Posterior cingulate gyrus (tissue), 11 donors: ENCODE measurements at regions not wholly inside any gene's neighbourhood (a gene's known extent, or its start where the extent isn't known, plus 50 kb on each side); places are given as distances from the start of the nearest gene placed in this dataset.

Experiments
- DNase-seq, 10 donors: peaks; one replicate each; pipeline versions ENCODE4 v3.0.0 to v3.0.0-alpha.2; 2020 to 2021; ENCODE audit warnings: mixed read lengths in 3 of 10
- intact Hi-C: fragments of 100-400 bp; cut with DNase I; formaldehyde crosslinking; loops from one replicate; pipeline ENCODE4 v1.15.1; 2023

DNA sequence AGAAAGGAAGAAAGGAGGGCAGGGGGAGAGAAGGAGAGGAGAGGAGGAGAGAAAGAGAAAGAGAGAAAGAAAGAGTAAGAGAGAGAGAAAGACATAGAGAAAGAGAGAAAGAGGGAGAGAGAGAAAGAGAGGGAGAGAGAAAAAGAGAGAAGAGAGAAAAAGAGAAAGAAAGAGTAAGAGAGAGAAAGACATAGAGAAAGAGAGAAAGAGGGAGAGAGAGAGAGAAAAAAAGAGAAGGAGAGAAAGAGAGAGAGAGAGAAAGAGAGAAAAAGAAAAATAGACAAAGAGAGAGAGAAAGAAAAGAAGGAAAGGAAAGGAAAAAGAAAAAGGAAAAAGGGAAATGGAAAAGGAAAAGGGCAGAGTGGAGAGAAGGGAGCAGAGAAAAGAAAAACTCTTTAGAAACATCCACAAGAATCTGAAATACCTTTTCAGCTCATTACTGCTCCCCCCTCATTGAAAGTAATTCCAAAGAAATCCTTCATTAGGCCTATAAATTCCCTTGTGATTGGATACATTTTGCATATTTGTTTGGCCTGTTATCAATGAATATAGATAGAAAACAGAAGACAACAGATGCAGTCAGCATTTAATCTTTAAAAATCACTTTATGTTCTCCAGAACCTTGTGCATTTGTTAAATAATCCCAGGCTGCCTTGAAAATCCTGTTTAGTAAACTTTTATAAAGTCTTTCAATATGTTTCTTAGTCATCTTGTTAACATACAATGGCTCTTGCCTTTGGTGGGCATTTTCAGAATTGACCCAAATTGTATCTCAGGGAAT, 411.5 kb downstream of the NFIB start:
- no peak for DNase-seq
- intact Hi-C loops, result no loop called here

DNA sequence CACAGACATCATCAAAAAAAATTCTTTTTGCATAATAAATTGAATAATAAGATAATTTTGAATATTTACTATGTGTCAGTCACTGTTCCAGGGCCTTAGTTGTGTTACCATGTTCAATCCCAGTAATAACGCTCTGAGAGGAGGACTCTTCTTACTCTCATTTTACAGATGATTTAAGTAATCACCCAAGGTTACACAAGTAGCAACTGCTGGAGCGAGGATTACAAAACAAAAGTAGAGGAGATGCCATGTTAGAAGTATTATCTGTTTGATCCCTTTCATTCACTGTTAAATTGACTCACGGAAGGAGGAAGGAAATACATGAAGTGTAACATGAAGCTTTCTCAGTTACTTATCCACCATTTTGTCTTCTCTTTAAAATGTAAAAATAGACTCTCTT, 412.8 kb downstream of the NFIB start:
- DNase-seq, result no peak
- intact Hi-C loops, result no loop called here

DNA sequence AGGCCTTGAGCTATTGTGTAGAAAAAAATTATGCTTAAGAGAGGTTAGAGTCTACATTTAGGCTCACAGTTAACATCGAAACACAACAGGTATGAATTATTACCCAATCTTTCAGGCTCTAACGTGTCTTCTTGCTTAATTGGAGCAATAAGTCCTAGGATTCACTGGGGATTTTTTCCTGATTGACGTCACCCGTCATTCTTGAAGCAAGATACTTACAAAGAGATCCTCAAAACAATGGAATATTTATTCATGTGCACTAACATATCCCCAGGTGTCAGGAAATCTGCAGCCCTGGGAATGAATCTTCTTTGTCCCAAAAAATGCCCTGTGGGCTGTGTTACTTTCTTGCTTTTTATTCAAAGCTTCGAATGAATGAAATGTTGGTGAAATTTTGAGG, 413.5 kb downstream of the NFIB start:
- DNase-seq, result no peak
- intact Hi-C loops, result no loop called here

DNA sequence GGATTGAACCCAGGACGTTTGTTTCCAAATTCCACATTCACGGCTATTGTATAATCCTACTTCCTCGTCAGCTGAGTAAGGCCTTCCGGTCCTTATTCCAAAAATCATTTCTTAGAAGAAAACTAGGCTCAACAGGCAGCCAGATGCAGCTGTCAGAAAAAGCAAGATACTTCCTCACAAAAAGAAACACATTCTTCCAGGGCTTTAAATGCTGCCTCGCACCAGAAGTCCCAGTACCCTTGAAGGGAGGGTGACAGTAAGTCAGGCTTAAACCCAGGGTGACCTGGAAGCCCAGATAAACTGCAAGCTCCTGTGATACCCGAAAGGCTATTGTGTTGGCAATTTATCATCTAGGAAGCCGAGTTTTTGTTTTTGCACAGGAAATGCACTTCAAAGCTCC, 414.0 kb downstream of the NFIB start:
- no peak for DNase-seq
- intact Hi-C loops, result no loop called here

DNA sequence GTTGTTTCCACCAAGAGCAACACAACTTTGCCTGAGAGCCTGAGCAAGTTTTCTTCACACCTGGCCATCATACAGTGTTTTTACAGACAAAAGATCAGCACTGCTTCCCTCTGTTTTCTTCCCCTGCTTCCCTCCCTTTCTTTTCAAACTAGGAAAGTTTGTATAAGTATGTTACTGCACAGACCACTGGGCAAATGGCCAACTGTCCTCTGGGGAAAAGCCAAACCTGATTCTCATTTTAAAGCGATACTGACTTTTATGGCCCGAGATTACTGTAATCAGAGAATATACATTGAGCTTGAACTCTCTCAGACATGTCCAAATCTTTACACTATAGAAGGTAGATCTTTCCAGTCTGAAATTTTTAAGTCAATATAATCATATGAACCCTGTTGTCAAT, 415.0 kb downstream of the NFIB start:
- no peak for DNase-seq
- intact Hi-C loops, result no loop called here

DNA sequence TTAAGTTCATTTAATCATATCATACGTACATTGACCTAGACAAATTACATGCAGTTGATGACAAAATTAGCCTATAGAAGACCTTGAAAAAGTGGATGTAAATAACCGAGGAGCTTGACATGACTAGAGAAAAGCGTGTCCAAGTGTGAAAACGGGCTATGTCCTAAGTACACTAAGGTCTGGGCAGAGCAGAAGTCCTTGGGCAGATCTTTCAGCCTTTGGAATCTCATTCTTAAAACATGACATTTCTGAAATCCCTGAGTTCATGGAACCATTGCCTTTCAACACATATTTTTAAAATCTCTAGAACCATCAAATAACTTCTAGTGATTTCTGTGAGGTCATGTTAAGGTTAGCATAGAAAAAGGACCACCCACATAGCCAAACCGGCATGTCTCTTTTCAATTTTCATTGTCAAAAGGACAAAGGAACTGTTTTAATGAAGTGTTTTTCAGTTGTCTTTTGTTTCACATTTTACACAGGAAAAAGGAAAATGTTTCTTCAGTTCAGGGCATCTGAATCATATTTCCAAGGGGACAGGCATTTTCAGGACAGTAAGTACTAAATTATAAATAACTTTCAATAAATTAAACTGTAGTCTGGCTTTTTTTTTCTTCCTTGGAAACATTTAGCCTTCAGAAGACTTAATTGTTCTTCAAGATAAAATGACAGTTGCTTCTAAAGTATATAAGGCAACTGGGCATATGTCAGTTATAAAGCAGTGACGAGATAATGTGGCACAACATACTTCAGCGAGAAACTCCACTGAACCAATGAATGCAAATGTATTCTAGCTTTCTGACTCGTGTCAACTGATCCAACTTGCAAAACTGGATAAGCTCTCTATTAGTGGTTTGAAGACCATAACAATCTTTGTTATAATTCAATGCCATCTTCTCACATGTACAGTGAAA, 416.8 kb downstream of the NFIB start:
- no peak for DNase-seq
- intact Hi-C loops, result no loop called here

DNA sequence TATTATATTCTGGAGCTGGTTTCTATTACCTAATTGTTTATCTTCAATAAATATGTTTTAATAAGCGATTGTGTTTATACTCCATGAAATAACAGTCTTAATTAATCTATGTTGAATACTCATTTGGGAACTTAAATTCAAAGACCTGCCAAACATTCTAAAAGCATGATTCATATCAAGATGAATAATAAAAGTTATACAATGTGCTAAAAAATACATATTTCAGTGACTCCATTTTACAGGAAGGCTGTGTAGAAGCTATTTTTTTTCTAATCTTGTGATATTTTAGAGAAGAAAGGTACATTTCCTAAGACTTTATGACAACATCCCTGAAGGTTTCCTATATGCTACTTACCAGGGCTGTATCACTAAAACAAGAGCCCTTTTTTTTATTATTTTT, 417.9 kb downstream of the NFIB start:
- intact Hi-C loops, result no loop called here
- DNase-seq, result no peak

DNA sequence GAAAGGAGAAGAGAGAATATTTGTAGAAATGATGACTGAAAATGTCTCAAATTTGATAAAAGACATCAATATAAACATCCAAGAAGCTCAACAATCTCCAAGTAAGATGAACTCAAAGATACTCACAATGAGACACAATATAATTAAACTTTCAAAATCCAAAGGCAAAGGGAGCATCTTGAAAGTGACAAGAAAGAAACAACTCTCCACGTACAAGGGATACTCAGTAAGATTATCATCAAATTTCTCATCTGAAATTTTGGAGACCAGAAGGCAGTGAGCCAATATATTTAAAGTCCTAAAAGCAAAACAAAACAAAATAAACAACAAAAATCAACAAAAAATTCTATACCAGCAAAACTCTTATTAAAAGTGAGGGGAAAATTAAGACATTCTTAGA, 428.7 kb downstream of the NFIB start:
- intact Hi-C loops, result no loop called here
- no peak for DNase-seq

DNA sequence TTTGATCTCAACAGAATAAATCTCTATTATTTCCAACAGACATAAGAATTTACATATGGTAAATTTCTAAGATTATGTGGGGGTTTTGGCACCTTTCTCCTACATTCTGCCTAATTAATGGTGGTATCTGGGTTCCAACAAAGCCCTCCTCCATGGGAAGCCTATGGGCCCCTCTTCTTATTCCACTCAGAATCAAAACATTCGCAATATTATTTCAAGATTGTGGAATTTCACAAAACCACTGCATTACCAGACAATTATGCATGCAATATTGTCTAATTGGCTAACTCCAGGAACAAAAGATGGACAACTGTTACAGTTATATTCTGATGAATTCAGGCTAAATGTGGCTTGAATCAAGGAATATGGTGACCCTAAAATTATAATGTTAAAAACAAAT, 434.0 kb downstream of the NFIB start:
- intact Hi-C loops, result no loop called here
- DNase-seq, result no peak

DNA sequence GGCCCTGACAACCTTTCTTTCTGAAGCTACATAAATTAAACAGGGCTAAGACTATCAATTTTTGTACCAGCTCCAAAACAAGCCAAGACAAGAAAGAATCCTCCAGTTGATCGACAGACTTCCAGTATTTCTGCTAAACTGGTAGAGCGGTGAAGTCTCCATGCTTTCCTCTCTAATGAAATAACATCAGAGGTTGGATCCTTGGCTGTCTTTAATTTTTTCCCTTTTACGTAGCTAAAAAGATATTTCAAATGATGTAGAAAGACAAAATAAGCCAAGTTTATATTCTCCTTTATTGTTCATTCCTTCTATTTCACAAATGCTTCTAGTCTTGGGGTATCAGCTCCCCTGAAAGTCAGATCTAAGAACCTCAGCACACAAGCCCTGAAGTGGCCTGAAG, 434.9 kb downstream of the NFIB start:
- intact Hi-C loops, result no loop called here
- no peak for DNase-seq

DNA sequence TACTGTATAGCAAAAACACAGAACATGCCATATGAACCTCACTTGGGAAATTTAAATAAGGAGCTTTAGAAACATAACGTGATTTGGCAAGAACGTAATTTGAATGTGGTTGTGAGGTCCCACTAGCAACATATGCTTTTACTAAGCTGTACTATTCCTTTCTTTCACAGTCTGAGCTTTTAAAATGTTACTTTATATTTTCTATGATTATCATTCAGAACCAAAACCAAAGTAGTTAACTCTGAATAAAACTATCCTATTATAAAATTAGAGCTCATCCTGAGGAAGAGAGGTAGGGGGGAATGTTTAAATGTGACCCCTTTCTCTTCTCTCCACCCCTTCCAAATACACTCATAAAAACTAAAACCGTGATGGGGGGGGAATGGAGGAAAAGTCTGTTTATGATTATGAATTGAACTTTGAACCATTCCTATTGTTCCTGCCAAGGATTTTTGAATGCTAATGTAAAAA, 435.7 kb downstream of the NFIB start:
- intact Hi-C loops, result no loop called here
- no peak for DNase-seq

DNA sequence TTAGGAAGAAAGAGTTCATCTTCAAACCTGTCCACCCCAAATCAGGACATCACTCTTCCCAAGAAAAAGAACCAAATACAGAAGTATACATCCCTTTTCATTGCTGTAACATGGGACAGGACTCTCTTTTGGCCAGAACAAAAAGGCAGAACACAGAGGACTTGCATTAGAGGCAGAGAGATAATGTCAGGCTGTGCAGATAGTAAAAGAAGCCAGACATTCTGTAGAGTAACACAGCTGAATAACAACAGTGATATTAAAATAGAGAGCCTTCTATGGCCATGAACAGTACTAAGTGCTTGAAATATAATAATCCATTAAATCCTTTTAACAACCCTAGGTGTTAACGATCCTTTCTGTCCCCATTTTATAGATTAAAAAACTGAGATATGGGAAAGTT, 437.2 kb downstream of the NFIB start:
- no peak for DNase-seq
- intact Hi-C loops, result no loop called here

DNA sequence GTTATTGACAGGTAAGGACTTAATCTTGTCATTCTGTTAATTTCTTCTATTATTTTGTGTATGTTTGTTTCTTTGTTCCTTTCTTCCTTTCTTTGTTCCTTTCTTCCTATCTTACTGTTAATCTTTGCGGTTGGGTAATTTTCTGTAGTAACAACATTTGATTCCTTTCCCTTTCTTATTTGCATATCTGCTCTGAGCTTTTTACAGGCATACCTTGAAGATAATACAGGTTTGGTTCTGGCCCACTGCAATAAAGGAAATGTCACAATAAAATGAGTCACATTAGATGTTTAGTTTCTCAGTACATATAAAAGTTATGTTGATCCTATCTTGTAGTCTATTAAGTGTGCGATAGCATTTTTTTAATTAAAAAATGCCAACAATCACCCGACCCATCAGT, 440.7 kb downstream of the NFIB start:
- intact Hi-C loops, result no loop called here
- DNase-seq, result no peak

DNA sequence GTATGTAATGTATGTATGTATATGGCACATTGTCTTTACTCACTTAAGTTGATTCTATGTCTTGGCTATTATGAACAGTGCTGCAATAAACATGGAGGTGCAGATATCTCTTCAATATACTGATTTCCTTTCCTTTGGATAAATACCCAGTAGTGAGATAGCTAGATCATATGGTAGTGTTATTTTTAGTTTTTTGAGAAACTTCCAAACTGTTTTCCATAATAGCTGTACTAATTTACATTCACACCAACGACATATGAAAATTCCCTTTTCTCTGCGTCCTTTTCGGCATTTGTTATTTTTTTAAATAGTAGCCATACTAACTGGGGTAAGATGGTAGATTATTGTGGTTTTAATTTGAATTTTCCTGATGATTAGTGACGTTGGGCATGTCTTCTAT, 445.6 kb downstream of the NFIB start:
- no peak for DNase-seq
- intact Hi-C loops, result no loop called here

DNA sequence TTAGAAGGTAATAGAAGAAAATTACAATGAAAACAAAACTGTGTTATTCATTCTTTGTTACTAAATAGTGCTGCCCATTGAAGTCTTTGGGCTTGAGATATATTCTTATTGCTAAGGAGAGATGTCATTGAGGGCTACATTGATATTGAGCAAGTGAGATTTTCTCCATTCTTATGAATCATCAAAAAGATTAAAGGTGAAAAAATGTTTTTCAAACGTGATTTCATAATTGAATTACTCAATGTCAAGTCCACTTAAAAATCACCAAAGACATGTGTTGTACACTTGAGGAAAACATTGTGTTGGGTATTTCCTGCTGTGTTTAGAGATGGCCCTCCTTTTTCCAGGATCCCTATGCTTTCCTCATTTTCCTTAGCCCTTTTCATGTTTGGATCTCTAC, 448.1 kb downstream of the NFIB start:
- intact Hi-C loops, result no loop called here
- no peak for DNase-seq

DNA sequence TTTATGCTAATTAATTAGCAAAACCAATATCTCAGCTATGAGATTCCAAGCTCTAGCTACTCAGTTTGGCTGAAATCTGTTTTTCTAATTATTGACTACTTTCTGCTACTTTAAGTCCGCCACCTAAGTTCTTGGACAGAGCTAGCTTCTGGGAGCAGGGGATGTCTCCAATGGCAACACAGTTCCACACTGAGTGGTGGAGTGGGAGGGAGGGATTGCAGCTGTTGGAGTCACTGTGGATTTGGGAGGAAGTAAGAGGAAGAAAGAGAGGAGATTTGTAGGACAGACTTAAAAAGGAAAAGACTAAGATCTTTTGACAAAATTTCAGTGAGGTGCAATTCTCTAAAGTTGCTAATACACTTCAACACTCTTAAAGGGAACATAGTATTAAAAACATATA, 450.8 kb downstream of the NFIB start:
- intact Hi-C loops, result no loop called here

DNA sequence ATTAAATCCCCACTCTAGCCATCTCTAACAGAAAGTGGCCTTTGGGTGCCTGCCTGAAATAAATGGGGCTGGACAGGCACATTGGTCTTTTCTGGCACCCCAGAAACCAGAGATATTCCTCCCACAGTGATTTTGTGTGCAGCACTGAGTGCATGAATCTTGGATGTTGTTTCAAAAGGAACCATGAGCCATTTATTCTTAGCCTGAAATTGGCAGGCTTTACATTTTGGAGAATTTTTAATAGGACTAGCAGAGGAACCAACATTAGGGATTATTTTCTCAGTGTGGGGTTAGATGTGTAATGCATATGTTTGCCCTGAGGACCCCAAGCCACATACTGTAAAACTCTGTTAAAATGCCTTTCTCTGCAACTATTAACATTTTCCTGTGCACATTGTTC, 451.3 kb downstream of the NFIB start:
- peak in 2 of 10 donors; percentile 20 to 37 for DNase-seq
- intact Hi-C loops, result no loop called here

More for the DNA sequence above, 450.8 kb downstream of the NFIB start:
- DNase-seq, result peak in 8 of 10 donors; percentile 22 to 86 (median 44)

DNA sequence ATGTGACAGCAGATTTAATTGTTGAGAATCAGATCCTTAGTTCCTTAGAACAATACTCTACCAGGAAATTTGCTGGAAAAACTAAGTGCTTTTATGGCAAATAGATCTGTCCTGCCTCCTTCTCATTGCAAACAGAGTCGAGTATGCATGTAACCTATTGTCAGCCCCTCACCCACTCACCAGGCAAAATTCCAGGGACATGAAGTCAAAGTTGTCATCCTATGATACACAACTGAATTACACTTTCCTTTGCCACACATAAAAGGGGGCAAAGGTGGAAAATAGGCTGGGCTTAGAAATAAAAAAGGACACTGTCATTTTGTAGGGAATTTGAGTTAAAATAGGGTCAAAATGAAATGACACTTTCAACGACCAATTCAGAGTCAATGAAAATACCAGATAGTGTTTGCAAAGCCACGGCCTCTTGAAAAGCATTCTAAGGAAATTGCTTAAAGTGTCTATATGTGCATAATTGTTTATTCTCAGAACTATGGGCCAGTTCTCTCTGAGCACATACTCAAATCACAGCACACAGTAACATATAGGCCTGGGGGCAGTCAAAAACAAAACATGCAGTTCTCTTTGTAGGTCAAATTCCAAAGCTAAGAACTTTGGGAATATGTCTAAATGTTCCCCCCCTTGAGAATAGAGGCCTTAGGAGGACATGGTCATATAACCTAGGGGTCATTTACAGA, 452.8 kb downstream of the NFIB start:
- intact Hi-C loops, result no loop called here
- DNase-seq, result no peak

DNA sequence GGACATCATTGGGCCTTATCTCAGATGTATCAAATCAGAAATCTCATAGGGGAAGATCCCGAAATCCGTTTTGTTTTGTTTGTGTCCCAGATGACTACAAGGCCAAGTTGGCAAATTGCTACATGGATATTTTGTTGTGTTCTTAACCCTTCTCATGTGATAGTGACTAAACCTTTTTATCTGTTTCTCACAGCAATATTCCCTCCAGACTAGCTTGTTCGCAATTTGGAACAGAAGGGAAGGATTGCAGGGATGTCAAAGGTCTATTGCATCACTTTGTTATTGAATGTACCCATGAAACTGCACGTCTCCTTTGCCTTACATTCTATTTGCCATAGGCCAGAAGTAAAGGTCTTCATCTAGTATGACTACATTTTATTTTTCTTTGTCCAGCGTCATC, 453.9 kb downstream of the NFIB start:
- DNase-seq, result no peak
- intact Hi-C loops, result no loop called here

DNA sequence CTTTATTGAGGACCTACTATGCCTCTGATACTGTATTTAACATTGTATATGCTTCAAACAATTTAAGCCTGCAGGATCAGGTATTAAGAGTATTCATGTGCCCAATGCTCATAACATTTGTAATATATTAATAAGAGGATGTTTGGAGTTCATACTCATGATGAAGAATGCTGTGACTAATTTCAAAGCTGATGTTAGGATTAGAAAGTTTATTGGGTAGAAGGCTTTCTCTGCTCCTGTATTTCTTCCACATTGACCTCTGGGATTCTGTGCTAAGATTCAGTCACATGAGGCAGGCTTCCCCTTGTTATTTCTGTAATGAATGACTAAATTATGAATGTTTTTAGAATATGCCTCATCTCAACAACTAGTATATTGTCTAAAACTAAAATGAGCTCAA, 456.4 kb downstream of the NFIB start:
- no peak for DNase-seq
- intact Hi-C loops, result no loop called here

DNA sequence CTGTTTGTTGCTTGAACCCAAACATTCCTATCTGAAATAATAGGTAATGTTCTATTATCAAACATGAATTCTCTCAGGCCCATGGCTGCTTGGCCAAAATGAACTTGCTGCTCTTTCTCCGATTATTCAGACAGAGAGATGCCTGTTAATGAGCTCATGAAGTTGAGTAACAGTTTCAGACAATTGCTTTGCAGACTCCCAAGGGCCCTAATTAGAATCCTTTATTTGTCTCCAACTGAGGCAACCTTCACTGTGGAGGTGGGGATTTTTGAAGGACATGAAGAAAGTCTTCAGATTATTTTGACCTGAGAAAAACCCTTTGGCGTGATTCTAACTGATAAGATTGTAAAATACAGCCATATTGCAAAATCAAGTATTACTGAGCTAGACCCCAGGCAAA, 466.7 kb downstream of the NFIB start:
- DNase-seq, result no peak
- intact Hi-C loops, result no loop called here
